ENCODE measurements at regions not wholly inside any gene's neighbourhood (a gene's known extent, or its start where the extent isn't known, plus 50 kb on each side); places are given as distances from the start of the nearest gene placed in this dataset.

DNA sequence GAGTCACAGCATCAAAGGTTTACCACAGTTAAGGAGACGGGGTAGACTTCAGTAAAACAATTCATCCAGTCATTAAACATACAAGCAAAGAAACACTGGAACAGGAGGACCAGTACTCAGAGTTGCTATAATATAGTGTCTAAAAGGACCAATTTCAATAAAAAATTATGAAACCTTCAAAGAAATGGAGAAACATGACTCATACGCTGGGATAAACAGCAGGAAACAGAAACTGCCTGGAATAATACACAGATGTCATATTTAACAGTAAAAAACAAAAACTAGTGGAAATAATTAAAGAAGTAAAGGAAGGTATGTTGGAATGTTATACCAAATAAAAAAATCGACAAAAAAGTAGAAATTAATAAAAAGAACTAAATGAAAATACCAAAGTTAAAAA is 1075.9 kb downstream of the NR2F1-AS1 start:
- DNase-seq = no peak

DNA sequence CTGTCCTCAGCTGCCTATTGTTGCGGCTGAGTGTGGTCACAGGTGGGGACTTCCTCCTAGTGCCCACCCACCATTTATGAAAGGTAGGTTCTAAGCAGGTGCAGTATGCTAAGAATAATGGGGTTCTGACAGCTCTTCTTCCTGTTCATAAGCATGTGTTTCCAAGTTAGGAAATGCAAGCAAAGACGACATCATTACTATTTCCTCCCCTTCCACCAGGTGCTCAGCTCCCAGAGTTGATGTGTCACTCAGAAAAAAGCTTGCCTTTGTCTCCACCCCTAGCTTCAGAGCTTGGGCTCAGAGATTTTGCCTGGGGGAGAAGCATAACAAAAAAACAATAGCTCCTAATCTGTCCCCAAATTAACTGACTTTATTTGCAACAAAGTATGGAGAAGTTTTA is 1076.7 kb downstream of the NR2F1-AS1 start:
- no peak for DNase-seq

DNA sequence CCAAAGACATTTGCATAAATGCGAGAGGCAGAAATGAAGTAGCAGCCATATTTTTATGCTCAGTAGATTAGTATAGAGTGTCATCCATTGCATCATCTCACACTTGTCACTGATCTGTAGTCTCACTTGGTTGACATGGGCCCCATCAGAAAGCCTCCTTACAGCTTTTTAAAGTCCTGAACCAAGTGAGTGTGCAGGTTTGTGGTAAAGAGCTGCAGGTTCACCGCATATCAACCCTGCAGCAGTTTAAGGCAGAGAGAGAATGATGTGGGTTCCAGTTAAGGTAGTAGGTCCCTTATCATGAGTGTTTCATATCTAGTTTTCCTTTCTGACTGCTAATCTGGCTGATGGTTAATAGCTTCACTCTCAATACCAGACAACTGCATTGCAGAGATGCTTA is 1080.3 kb downstream of the NR2F1-AS1 start:
- no peak for DNase-seq

DNA sequence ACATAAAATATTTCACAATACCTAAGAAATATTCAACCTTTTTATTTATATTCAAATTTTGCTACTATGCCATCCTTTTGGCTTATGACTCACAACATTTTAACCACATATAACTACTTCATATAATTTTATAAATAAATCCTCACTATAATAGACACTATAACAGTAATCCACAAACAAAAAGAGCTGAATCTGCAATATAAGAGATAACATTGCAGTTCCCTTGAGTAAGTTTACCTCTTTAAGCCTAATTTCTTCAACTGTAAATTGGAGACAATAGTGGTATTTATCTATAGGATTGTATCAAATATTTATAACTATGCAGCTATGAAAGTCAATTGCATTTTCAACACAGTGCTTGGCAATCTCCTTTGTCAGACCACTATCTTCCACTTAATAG is 1084.5 kb downstream of the NR2F1-AS1 start:
- no peak for DNase-seq

DNA sequence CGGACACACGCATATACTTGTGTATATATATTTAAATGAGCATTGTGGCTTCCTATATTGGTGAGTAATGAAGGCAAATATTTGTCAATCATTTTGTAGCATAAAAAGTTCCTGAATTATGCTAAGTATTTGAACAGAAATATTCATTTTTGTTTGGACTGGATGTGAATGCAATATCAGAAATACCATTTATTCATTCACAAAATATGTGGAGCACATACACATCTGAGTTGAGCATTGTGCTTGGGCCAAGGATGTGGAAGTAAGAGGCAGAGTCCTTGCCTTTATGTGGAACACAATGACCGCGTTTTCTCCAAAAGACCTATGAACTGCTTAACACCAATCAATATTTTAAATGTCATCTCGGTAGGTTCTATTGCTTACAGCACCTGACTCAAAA is 1086.5 kb downstream of the NR2F1-AS1 start:
- DNase-seq = no peak

DNA sequence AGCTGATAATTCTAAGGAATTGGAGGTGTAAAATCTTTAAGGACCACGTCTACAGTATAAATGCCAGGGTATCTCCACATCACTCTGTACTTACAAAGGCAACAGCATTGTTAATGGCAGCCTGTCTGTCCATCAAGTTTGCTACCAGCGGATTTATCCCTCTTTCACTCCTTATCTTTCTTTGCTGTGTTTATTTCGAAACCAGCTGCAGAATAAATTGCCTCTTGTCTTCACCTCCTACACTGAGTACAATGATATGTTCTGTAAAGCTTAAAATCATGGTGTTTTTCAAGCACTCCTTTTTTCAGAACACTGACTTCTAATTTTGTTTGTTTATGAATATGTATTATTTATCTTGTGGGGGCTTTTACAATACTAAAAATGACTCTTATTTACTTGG is 1088.1 kb downstream of the NR2F1-AS1 start:
- no peak for DNase-seq

DNA sequence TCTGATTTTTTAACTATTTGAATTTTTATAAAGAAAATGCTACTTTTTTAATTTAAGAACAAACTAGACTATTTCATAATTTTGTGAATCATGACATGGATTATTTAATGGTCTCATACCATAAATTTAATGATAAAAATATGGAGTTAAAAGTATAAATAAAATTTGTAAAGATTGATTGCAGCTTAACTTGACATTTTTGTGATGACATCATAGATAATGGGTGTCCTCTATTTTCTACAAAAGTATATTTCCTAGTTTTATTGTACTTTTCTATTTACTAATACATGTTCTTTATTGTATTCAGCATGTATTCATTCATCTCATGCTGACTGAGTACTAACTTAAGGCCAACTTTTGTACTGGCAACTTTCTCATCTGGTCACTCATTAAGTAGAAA is 1096.5 kb downstream of the NR2F1-AS1 start:
- DNase-seq = no peak

DNA sequence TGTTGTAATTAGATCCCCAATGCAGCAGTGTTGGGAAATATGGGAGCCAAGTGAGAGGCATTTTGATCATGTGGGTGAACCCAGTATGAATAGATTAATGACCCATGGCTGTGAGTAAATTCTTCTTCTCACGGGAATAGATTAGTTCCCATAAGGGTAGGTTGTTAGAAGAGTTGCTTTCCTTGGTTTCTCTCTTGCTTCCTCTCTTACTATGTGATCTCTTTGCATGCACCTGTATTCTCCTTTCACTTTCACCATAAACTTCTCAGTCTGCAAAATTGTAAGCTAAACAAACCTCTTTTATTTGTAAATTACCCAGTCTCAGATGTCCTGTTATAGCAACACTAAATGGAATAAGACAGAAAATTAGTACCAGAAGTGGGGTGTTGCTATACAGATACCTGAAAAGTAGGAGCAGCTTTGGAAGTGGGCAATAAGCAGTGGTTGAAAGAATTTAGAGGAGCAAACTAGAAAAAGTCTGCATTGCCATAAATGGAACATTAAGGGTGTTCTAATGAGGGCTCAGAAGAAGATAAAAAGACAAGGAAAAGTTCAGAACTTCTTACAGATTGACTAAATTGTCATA is 1090.0 kb upstream of the ARRDC3 start:
- DNase-seq = no peak

DNA sequence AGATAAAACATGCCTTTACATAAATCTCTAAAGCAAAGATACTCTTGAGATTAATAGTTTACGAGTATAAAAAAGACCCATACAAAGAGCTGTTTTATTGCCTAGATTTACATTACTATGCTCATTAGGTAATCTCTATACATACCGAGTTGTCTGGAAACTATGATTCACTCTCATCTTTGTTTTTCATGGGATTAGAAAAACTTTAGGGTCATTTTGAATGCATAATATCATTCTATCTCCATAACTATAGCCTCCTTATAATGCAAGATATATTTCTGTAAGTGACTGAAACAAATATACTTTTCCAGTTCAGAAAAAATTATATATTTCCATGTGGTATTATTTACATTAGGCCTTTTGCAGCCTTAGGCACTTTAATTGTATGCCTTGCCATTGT is 1088.7 kb upstream of the ARRDC3 start:
- no peak for DNase-seq

DNA sequence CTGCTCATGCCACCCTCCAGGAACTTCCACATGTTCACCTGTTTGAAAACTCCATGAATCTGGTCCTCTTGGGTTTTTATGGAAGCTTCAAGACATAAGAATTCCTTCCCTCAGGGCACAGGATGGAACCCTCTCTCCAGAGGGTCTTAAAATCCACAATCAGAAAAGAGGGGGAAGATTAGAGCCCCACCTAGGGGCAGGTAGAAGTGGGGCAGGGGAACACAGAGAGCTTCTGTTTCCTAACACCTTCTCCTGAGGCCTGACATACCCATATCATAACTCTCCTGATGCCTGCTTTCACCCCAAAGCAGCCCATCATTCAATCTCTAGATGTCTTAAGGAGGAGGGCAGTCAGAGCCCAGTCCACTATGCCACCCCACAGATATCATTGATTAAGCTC is 1087.7 kb upstream of the ARRDC3 start:
- no peak for DNase-seq

DNA sequence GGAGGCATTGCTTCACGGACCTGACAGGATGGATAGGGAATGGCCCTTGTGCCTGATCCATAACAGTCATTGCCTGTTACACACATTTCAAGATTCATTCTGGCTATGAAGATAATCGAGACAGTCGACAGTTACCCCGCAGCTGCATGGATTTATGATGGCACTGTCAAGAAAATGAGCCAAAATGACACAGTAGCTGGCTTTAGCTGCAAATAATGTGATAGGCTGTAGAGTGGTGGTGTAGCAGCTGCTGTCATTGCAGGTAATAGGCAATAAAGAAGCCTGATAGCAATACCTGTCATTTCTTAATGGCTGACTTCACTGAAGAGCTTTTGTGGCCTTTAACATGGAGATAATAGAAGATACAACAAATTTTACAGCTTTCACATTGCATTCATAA is 1085.2 kb upstream of the ARRDC3 start:
- DNase-seq = no peak

DNA sequence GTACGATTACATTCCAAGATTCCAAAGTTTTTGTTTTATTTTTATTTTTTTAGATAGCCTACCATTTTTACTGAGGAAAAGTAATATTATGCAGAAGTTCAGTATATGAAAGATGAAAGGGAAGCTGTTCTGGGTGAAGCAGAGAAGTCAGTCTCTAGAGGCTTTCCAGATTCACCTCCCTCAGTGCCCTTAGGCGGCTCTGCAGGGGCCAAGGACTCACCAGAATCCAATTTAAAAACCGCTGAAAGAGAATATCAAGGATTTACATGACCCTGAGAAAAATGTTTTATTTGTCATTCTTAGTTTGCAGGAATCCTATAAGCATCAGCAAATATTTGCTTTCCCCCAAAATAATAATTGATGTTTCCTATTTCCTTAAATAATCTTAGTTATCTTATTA is 1084.6 kb upstream of the ARRDC3 start:
- DNase-seq = no peak

DNA sequence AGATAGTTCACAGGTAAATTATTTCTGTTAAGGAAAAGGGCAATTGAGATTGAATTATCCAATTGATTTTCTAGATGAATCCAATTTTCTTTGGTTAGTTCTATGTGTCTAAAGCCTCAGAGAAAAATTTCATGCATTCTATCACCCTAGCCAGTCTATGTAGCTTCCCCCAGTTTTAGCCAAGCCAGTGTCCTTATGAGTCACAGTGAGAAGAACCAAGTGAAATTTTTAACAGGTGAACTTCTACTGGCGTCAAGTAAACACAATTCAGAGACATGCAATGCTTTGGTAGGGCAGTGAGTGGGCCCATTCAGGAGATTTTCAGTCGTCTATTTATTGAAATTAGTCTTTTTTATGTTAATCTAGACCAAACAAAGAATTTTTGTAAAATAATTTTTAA is 1077.4 kb upstream of the ARRDC3 start:
- no peak for DNase-seq

DNA sequence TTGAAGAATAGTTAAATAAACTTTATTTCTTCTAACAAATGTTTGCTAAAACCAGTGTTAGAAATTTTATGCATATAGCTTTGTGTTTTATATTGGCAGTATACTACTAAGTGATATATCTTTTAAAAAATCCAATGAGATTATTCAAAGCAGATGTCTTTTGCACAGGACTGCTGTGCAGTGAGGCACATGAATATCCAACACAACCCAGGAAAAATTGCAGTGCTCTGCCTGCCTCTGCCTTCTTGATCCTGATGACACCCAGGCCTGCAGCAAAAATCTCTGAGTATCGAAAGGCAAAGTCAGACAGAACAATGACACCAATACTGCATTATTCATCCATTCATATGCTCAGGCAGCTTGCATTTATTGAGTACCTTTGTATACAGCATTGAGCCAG is 1076.5 kb upstream of the ARRDC3 start:
- no peak for DNase-seq

DNA sequence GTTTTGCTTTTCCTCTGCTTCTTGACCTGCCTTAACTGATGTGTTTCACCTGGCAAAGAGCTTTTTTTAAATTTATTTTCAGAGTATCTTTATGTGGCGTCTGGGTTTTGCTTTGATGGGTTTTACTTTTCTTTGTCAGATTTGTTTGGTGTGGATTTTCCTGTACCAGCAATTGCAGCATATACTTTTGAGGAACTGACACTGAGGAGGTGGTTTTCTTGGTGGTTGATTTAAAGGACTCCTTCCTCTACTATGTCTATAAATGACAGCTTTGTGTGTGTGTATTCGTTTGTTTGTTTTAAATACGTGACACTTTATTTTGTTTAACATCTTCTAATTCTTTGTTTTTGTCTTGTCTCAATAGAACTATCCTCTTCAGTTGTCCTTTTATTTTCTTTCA is 1071.9 kb upstream of the ARRDC3 start:
- no peak for DNase-seq

DNA sequence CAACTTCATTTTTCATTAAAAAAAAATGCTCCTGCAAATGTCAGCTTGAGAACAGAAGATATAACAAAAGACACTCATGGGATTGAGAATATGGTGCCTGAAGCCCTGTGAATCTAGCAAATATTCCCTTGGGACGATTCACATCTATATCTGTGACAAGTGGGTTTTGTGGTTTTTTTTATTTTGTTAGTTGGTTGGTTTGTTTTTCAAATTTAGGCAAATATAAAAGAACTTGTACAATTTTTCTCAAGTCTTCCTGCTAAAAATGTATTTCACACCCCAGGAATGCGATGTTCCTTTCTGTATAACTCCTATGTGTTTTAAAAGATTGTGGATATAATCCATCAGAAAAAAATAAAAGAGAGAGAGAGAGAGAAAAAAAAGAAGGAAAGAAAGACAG is 1061.8 kb upstream of the ARRDC3 start:
- no peak for DNase-seq

DNA sequence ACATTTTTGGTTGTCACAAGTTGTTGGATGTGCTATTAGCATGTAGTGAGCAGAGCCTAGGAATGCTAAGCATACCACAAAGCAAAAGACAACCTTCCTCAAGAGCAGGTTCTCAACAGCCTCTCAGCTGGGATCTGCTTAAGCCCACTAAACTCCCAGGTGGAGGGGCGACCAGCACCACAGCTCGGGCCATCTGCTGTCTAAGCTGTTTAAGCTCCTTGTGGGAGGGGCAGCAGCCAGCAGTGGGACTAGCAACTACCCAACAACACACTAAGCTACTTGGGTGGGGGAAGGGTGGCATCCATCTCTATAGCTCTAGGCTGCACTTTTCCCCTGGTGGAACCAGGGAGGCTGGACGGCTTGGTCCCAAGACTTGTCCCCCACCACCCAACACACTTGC is 1052.7 kb upstream of the ARRDC3 start:
- no peak for DNase-seq

DNA sequence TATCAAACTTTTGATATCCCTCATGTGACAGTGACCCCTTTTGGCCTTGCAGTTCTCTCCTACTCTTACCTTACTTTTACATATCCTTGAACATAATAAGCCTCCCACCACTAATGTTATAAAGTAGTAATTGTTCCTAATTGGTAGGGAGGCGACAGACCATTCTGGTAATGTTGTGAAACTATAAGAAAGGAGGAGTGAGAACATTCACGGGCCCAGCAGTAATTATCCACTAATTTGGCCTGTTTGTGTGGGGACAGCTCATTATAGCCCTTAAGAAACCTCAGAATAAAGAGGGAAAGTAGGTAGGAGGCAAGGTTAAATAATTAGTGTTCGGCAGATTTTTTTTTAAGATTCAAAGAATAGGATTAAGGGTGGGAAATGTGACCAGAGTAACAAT is 1046.5 kb upstream of the ARRDC3 start:
- DNase-seq = no peak

DNA sequence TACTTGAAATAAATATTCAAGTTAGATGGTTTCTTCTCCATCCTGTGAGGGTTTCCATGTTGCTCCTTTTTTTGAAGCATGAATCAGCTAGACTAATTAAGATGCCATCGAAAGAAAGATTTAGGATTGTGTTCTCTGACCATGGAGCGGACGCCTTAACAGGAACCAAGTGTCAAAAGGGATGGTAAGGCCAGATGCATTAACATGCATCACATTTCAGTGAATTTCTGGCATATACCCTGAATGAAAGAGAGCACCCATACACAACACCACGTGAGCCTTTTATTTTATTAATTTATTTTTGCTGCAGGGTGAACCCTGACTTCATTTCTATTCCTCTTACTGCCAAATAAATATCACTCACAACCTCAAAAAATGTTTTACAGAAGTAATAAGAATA is 1045.3 kb upstream of the ARRDC3 start:
- no peak for DNase-seq

DNA sequence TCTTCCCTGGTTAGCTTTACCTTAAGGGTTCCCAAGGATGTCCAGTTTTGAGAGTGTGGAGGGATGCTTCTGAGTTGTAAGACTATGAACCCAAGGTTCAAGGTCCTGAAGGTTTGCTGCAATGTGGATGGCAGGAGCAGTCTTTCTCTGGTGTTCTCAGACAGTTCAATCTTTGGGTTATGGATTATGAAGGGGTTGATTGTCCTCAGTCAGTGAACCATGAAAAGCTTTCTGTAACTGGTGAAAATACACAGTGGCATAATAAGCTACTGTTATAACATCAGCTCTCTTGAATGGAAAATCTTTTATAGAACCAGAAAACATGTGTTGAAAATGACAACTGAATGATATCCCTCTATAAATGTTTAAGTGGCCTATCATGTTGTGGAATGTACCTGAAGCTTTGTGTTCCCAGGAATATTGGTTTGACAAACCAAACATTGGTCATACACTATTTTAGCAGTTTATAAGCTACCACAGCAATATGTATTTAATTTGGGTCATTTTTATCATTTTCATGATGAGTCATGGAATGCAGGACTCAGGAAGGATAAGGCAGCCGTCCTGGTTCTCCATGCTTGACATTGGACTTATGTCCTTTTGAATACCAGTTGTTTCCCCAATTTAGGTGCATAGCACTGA is 1041.8 kb upstream of the ARRDC3 start:
- DNase-seq = no peak

DNA sequence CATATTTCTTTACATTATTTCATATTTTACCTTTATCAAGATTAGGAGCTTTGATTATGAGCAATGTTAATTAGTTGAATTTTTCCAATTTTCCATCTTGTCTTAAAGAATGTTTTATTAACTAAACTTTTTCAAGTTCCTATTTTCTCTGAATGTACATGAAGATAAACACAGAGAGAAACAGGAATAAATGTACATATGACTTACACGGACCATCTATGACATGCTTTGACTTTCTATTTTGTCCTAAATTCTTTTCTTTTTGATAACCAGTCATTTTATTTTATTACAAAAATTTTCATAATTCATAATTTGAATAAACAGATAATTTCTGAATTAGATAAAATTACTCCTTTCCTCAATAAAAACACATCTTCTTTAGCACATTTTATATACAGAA is 1038.8 kb upstream of the ARRDC3 start:
- no peak for DNase-seq

DNA sequence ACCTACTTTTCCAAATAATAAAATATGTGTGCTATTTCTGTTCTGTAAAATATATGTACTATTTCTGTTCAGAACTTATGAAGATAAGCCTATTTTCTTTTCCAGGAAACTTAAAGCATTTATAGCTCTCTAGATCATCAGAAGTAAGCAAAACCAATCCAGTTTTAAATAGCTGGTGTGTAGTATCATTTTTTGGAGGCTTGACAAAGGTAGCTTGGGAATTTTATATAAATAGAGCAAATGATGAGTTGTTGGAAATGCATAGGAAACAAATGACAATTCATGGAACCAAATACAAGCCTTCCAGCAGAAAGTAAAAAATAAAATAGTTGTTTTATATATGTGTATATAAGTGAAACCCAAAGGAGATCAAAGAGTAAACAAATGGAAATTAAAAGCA is 1038.1 kb upstream of the ARRDC3 start:
- no peak for DNase-seq

DNA sequence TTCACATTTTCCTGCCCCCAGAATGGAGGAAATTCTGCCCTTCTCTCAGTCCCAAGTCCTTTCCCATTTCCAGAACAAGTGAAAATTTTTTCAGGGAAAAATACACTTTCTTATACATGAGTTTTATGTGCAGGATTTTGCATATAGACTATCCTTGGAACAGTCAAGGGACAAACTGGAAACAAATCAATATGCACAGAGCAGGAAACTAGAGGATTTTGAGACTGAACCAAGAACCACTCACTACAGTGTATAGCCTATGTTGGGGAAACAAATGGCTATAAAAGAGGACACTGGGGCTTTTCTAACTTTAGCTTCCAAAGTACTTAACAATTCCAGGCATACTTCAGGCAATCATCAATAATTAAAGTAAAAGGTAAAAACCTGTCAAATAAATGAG is 1036.1 kb upstream of the ARRDC3 start:
- DNase-seq = no peak

DNA sequence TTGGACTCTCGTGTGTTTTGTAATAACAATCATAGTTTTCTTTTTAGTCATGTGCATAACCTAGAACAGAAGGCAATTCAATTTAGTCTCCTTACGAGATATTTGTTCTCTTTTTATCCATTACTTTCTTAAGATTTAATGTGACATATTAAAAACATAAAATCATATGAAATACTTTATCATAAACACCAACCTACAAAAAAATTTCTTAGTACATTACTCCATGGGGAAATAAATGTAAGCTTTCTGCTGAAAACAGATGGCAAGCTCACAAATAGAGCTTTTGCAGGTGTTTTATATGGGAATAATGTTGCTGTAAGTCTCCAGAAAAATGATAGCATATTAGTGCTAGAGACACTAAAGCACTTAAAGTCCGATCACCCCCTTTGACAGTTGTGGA is 1035.2 kb upstream of the ARRDC3 start:
- DNase-seq = no peak

DNA sequence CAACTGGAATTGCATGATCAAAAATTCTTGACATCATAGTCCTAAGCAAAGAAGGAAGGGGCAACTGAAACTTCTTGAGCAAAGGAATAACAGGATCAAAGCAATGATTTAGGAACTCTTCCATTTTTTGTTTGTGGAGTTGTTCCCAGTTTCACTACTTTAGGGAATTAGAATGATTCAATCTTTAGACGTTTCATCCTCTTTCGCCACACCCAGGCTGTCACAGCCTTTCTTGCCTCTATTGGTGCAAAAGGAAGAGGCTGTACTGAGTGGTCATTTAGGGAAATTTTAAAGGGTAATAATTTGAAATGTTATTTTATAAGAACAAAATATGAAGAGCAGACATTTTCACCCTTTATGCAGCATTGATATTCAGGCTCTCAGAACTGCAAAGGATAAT is 1026.0 kb upstream of the ARRDC3 start:
- no peak for DNase-seq

Measured in renal pelvis (tissue), 1 donor.